ENCODE measurements at regions not wholly inside any gene's neighbourhood (a gene's known extent, or its start where the extent isn't known, plus 50 kb on each side); places are given as distances from the start of the nearest gene placed in this dataset.

GRCh38 chr5:109590799-109591198, 98.9 kb upstream of the MAN2A1 start:
- TF ChIP-seq POLR2A (IDR thresholded peaks at IDR 0.05; ENCODE audit: low read length) = no peak
- no peak for TF ChIP-seq GATA1 (IDR thresholded peaks at IDR 0.05; ENCODE audit: low read depth, low read length)

Data from erythroblast (primary cell).